ENCODE measurements at regions not wholly inside any gene's neighbourhood (a gene's known extent, or its start where the extent isn't known, plus 50 kb on each side); places are given as distances from the start of the nearest gene placed in this dataset.
"Not testable (repeated sequence)": the region's sequence is repeated elsewhere in the genome, so short reads cannot be mapped to it uniquely, and the experiment has no call there.

DNA sequence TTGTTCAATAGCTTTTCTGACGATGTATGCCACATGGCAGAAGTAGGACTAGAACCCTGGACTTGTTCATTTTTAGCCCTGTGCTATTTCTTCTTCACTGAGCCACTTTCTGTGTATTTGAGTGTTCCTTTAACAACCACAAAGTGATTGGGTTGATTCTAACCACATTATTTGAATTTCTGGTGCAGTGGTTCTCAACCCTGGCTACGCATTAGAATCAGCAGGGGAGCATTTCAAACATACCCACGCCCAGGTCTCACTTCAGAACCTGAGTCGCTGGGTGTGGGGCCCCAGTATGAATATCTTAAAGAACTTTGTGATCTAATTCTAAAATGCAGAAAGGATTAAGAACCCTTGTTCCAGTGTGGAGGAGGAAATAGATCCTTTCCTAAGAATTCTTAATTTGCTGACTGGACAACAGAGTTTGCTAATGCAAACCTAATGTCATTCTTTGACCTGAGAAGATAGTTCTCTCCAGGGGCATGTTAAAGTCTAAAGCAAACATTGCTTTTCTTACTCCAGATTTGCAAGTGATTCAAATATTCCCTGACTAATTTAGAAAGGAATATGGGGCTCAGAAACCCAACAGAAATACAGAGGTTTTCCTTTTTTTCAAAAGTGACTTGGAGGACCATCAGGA, 75.4 kb upstream of the GDNF start:
- DNase-seq (ENCODE audit: low spot score), result no peak

- not testable (repeated sequence) for DNase-seq (ENCODE audit: low spot score)
These were observed 69.9 kb upstream of the GDNF start for GRCh38 chr5:37909610-37910266.

DNA sequence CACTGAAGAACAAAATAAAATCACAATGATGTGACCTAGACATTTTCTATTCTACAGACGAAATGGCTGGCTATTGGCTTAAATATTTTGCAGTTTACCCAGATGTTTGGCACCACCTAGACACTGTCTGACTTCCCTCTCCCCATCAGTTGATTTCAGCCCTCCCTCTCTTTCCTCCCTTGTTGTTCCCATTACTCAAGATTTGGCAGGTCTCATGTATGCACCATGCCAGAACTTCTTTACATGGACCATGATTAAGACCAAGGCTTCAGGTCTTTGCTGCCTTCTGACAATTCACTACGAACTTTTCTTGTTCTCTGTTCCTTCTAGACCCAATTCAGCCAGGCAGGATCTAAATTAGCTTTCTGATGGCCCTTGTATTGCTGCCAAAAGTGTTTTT, 66.6 kb upstream of the GDNF start:
- no peak for DNase-seq (ENCODE audit: low spot score)

DNA sequence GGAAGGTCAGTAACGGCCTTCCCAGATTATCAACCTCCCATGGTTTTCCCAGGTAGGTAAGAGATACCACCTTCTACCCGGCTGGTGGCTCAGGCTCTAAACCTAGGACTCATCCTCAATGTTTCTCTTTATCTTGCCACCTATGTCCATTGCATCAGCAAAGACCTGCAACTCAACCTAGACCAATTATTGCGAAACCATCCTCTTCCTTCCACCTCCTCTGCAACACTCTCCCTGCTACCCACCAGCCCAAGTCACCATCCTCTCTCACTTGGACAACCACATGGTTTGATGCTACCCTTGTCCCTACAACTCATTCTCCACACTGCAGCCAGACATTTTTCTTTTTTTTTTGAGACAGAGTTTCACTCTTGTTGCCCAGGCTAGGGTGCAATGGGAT, 65.4 kb upstream of the GDNF start:
- DNase-seq (ENCODE audit: low spot score), result no peak

GRCh38 chr5:37902323-37902722, 62.5 kb upstream of the GDNF start:
- DNase-seq (ENCODE audit: low spot score), result no peak

DNA sequence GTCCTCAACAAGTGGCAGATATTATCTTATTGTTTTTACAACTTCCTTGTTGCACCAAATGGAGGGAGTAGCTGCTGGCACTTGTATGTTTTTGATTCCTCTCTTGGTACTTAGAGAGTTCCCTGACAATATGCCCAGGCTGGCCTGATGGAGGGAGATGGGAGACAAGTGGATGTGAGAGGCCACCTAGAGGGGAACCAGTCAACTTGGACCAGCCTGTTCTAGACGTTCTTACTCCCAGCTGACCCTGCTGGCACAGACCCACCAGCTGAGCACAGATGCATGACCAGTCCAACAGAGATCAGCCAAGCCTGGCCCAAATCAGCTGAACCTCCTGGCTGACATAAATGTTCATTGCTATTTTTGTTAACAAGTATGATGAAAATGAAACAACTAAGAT, 60.9 kb upstream of the GDNF start:
- DNase-seq (ENCODE audit: low spot score), result peak; percentile 6

- DNase-seq (ENCODE audit: low spot score), result no peak
These were observed 59.2 kb upstream of the GDNF start for GRCh38 chr5:37899037-37899436.

- no peak for DNase-seq (ENCODE audit: low spot score)
These were observed 56.3 kb upstream of the GDNF start for GRCh38 chr5:37896159-37896558.

DNA sequence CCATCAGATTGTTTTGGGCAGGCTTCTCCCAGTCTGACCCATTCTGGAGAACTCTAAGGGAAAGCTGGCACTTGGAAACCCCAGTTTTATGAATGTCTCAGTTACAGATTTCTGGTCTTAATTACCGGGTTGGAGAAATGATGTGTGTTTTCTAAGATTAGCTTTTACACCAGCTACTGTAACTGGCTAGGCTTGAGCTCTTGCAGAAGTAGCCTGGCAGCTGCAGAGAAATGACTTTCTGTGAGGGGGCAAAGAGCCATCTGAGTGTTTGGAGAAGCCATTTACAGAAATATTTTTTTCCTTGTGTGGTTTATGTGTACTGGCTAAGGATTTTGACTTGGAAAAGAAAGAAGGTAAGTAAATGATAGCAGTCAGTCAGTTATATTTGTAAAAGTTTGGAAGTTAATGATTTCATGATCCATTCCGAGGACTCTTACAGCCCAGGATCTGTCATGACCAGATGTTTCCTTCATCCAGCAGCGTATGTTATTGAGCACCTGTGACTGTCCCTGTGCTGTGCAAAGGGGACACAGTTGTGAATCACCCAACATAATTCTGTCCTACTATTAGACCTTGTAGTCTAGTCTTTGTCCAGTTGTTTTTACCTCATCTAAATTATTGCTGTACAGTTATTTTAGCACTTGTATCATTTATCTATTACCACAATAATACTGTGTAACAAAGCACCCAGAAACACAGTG, 53.7 kb upstream of the GDNF start:
- no peak for DNase-seq (ENCODE audit: low spot score)

DNA sequence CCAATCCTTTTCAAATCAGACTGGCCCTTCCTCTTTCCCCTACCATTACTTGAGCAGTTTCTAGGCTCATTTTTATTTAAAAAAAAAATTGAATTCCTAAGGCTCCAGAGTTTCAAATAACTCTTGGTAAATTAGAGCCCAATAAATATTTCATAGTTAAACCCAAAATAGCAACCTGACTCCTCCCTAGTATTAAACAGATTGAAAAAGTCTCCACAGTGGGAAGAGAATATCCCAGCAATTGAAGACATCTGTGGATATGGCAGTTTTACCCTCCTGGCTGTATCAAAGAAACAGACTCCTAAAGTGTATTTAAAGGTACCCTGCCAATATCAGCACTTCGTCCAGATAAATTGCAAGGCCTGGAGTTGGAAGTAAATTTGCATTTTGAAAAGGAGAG, 52.7 kb upstream of the GDNF start:
- no peak for DNase-seq (ENCODE audit: low spot score)

GRCh38 chr5:37891832-37892231, 52.0 kb upstream of the GDNF start:
- no peak for DNase-seq (ENCODE audit: low spot score)

GRCh38 chr5:37889612-37890317, 49.9 kb upstream of the GDNF start:
- no peak for DNase-seq (ENCODE audit: low spot score)
